Ascending aorta (tissue), 2 donors: ENCODE measurements at regions not wholly inside any gene's neighbourhood (a gene's known extent, or its start where the extent isn't known, plus 50 kb on each side); places are given as distances from the start of the nearest gene placed in this dataset.

Experiments used
- DNase-seq, 2 donors: peaks; one replicate each; pipeline ENCODE4 v3.0.0-alpha.2; 2019; ENCODE audit warnings: low spot score in 2 of 2
- H3K27ac ChIP-seq, 2 donors: fragments of 200-600 bp; sonication (generic); one replicate each; pipeline ENCODE4 v1.5.1; 2016 to 2017; ENCODE audit warnings: mild to moderate bottlenecking in 1 of 2
- H3K27me3 ChIP-seq: fragments of 200-600 bp; sonication (generic); one replicate; pipeline ENCODE4 v1.5.1; 2017
- H3K36me3 ChIP-seq, 2 donors: fragments of 200-600 bp; sonication (generic); one replicate each; pipeline ENCODE4 v1.5.1; 2016
- H3K4me1 ChIP-seq, 2 donors: fragments of 200-600 bp; sonication (generic); one replicate each; pipeline ENCODE4 v1.5.1; 2016 to 2017; ENCODE audit warnings: mild to moderate bottlenecking in 1 of 2
- H3K4me3 ChIP-seq, 2 donors: fragments of 200-600 bp; sonication (generic); one replicate each; pipeline ENCODE4 v1.5.1; 2016 to 2017; ENCODE audit warnings: mild to moderate bottlenecking in 1 of 2
- H3K9me3 ChIP-seq, 2 donors: fragments of 200-600 bp; sonication (generic); one replicate each; pipeline ENCODE4 v1.5.1; 2016
- CTCF ChIP-seq, 3 experiments: fragments of 200-600 bp in 2 of 3; fragments of 450-650 bp in 1 of 3; sonication (generic) in 2 of 3; IDR thresholded peaks; one replicate each; pipeline ENCODE4 v1.5.1; 2016 to 2019; ENCODE audit warnings: antibody characterized with exemption in 3 of 3, mild to moderate bottlenecking in 1 of 3, moderate library complexity in 1 of 3
- intact Hi-C: fragments of 100-400 bp; cut with DNase I; formaldehyde crosslinking; loops from one replicate; pipeline ENCODE4 v1.15.1; 2023

GRCh38 chr10:125428054-125428453, 254.9 kb downstream of the TEX36 start:
- no peaks in the 10 kb centered on the region for H3K36me3 ChIP-seq
- H3K4me1 ChIP-seq = no peaks in the 10 kb centered on the region
- intact Hi-C loops = no loop called here
- no peaks in the 10 kb centered on the region for H3K9me3 ChIP-seq
- no peak for DNase-seq
- H3K27me3 ChIP-seq = no peaks in the 10 kb centered on the region
- no peak overlapping the region for H3K4me3 ChIP-seq
- H3K27ac ChIP-seq = no peak overlapping the region
- no peak for TF ChIP-seq CTCF (IDR thresholded peaks at IDR 0.05)

- Histone ChIP-seq H3K27ac (no peak overlapping the region), H3K4me1 (no peaks in the 10 kb centered on the region), H3K4me3 (no peak overlapping the region), H3K27me3 (no peaks in the 10 kb centered on the region), H3K9me3 (no peaks in the 10 kb centered on the region), H3K36me3 (no peaks in the 10 kb centered on the region)
- intact Hi-C loops = no loop called here
- DNase-seq = no peak
- TF ChIP-seq CTCF (IDR thresholded peaks at IDR 0.05) = no peak
Measured at GRCh38 chr10:125424191-125424847, 258.6 kb downstream of the TEX36 start.

- Histone ChIP-seq H3K9me3 (no peaks in the 10 kb centered on the region), H3K36me3 (no peaks in the 10 kb centered on the region), H3K4me1 (no peaks in the 10 kb centered on the region), H3K27me3 (no peaks in the 10 kb centered on the region), H3K27ac (no peak overlapping the region), H3K4me3 (no peak overlapping the region)
- intact Hi-C loops = no loop called here
- no peak for TF ChIP-seq CTCF (IDR thresholded peaks at IDR 0.05)
- no peak for DNase-seq
Measured at GRCh38 chr10:125423569-125423968, 259.4 kb downstream of the TEX36 start.

DNA sequence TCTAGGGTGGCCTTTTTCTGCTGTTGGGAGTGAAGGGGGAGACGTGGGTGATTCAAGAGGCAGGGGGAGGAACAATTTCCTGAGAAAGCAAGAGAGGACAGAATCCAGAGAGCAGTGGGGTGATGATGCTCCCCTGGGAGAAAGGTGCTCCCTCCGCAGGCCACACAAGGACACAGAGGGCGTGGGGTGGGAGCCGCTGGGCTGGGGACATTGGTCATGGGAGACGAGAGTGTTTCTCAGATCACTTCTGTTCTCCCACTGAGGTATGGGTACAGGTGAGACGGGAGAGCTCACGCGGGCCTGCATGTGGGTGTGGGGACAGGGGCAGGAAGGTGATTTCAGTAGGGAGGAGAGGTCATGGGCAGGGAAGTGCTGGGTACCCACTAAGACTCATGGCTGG, 259.5 kb upstream of the CTBP2 start:
- no peak for DNase-seq
- Histone ChIP-seq H3K4me3 (no peak overlapping the region), H3K27ac (no peak overlapping the region), H3K4me1 (no peaks in the 10 kb centered on the region), H3K9me3 (no peaks in the 10 kb centered on the region), H3K36me3 (no peaks in the 10 kb centered on the region), H3K27me3 (no peaks in the 10 kb centered on the region)
- no peak for TF ChIP-seq CTCF (IDR thresholded peaks at IDR 0.05)
- intact Hi-C loops = no loop called here

DNA sequence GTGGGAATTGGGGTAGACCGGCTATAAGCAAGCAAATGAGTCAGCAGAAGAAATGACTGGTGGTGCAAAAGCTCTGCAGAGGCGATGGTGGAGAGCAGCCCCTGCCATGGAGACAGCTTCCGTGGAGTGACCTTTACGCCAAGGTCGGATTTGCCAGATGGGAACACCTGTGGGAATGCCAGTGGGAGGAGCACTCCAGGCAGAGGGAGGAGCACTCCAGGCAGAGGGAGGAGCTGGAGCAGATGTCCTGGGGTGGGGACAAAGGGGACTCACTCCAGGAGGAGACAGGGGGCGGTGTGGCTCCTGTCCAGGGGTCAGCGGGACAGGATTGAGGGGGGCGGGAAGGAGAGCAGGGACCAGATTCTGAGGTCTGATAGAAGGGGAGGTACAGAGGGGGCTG, 258.8 kb upstream of the CTBP2 start:
- intact Hi-C loops = no loop called here
- no peak for DNase-seq
- H3K27me3 ChIP-seq = no peaks in the 10 kb centered on the region
- no peaks in the 10 kb centered on the region for H3K4me1 ChIP-seq
- no peaks in the 10 kb centered on the region for H3K9me3 ChIP-seq
- no peak overlapping the region for H3K27ac ChIP-seq
- H3K4me3 ChIP-seq = no peak overlapping the region
- no peaks in the 10 kb centered on the region for H3K36me3 ChIP-seq
- no peak for TF ChIP-seq CTCF (IDR thresholded peaks at IDR 0.05)

DNA sequence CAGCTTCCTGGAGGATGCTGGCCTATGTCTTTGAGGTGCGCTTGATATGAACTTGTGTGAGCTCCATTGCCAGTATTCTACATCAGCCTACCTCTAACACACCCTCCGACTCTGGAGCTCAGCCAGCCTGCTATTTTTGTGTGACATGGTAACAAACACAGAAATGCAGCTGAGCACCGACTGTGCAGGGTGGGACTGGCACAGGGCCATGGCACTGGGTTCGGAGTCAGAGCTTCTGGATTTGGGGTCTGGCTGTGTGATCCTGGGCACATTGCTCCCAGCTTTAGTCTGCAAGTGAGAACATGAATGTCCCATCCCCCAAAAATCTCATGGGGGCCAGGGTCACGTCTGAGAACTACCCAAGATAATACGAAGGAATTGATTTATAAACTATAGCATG, 257.2 kb upstream of the CTBP2 start:
- no peak for TF ChIP-seq CTCF (IDR thresholded peaks at IDR 0.05)
- intact Hi-C loops = no loop called here
- no peaks in the 10 kb centered on the region for H3K36me3 ChIP-seq
- H3K4me1 ChIP-seq = no peaks in the 10 kb centered on the region
- no peak overlapping the region for H3K27ac ChIP-seq
- H3K4me3 ChIP-seq = no peak overlapping the region
- no peak for DNase-seq
- H3K9me3 ChIP-seq = no peaks in the 10 kb centered on the region
- no peaks in the 10 kb centered on the region for H3K27me3 ChIP-seq
